A204.1 (cell line): ENCODE measurements at regions not wholly inside any gene's neighbourhood (a gene's known extent, or its start where the extent isn't known, plus 50 kb on each side); places are given as distances from the start of the nearest gene placed in this dataset.

Experiments used
- FAIRE-seq: peaks from 2 replicates; lab custom pipeline; 2012; peaks lifted over from hg19 to GRCh38; lab: Jason Lieb, UNC

GRCh38 chr6:6704103-6705060 is 115.9 kb downstream of the LY86 start:
- no peak for FAIRE-seq

GRCh38 chr6:6705061-6705425 is 116.5 kb downstream of the LY86 start:
- FAIRE-seq = no peak

GRCh38 chr6:6705915-6706675 is 117.6 kb downstream of the LY86 start:
- no peak for FAIRE-seq

- FAIRE-seq = no peak
Measured at GRCh38 chr6:6707143-6707542, 118.6 kb downstream of the LY86 start.

GRCh38 chr6:6709106-6709505 is 120.6 kb downstream of the LY86 start:
- FAIRE-seq = no peak

- no peak for FAIRE-seq
Measured at GRCh38 chr6:6711031-6711785, 122.7 kb downstream of the LY86 start.

- no peak for FAIRE-seq
Measured at GRCh38 chr6:6711832-6712448, 123.4 kb downstream of the LY86 start.

GRCh38 chr6:6712449-6713403 is 124.2 kb downstream of the LY86 start:
- no peak for FAIRE-seq

- FAIRE-seq = no peak
Measured at GRCh38 chr6:6713657-6714056, 125.1 kb downstream of the LY86 start.

GRCh38 chr6:6714118-6714897 is 125.8 kb downstream of the LY86 start:
- no peak for FAIRE-seq

GRCh38 chr6:6714953-6715352 is 126.4 kb downstream of the LY86 start:
- no peak for FAIRE-seq

- FAIRE-seq = no peak
Measured at GRCh38 chr6:6715465-6715864, 126.9 kb downstream of the LY86 start.

GRCh38 chr6:6716998-6717763 is 128.7 kb downstream of the LY86 start:
- no peak for FAIRE-seq

GRCh38 chr6:6717953-6718352 is 129.4 kb downstream of the LY86 start:
- FAIRE-seq = no peak

- no peak for FAIRE-seq
Measured at GRCh38 chr6:6721606-6722005, 133.1 kb downstream of the LY86 start.

- no peak for FAIRE-seq
Measured at GRCh38 chr6:6722195-6722594, 133.7 kb downstream of the LY86 start.

- no peak for FAIRE-seq
Measured at GRCh38 chr6:6723361-6723760, 134.8 kb downstream of the LY86 start.

- FAIRE-seq = no peak
Measured at GRCh38 chr6:6723921-6724538, 135.5 kb downstream of the LY86 start.
